MCF 10A (cell line): ENCODE measurements at regions not wholly inside any gene's neighbourhood (a gene's known extent, or its start where the extent isn't known, plus 50 kb on each side); places are given as distances from the start of the nearest gene placed in this dataset.

Experiments
- BruUV-seq: library from RNA; stranded (reverse); fragments of 400-500 nt; replicated peaks from 2 replicates; lab custom pipeline; 2021; lab: Mats Ljungman, UMichigan
- CTCF ChIA-PET: fragments of 300-600 bp; sonication (Branson Sonifier 250); formaldehyde crosslinking; extraction: SDS; loops from one replicate; lab custom pipeline; 2021; ENCODE audit warnings: antibody characterized with exemption, inconsistent platforms; lab: Yijun Ruan, JAX
- POLR2A ChIA-PET: fragments of 300-600, 350-650 bp; sonication (Branson Sonifier 250); formaldehyde crosslinking; extraction: SDS; loops from one replicate; lab custom pipeline; 2020; ENCODE audit warnings: antibody characterized with exemption, inconsistent platforms; lab: Yijun Ruan, JAX
- DNase-seq: peaks from one replicate; pipeline ENCODE4 v3.0.0-alpha.2; 2018; ENCODE audit not compliant: unreplicated experiment
- H3K27ac Mint-ChIP-seq: one replicate; pipeline ENCODE4 v1.8.0; 2022; ENCODE audit warnings: mild to moderate bottlenecking, low read depth, mixed read lengths; ENCODE audit not compliant: unreplicated experiment
- H3K27me3 Mint-ChIP-seq: one replicate; pipeline ENCODE4 v1.8.0; 2022; ENCODE audit warnings: mixed read lengths; ENCODE audit not compliant: insufficient read depth, unreplicated experiment
- H3K36me3 Mint-ChIP-seq: one replicate; pipeline ENCODE4 v1.8.0; 2022; ENCODE audit warnings: mild to moderate bottlenecking, moderate library complexity, mixed read lengths; ENCODE audit not compliant: insufficient read depth, unreplicated experiment
- H3K4me1 Mint-ChIP-seq: one replicate; pipeline ENCODE4 v1.8.0; 2022; ENCODE audit warnings: mixed read lengths; ENCODE audit not compliant: insufficient read depth, unreplicated experiment
- H3K4me3 Mint-ChIP-seq: one replicate; pipeline ENCODE4 v1.8.0; 2022; ENCODE audit warnings: mild to moderate bottlenecking, moderate library complexity, mixed read lengths; ENCODE audit not compliant: unreplicated experiment
- H3K9me3 Mint-ChIP-seq: one replicate; pipeline ENCODE4 v1.8.0; 2022; ENCODE audit warnings: mixed read lengths; ENCODE audit not compliant: unreplicated experiment
- intact Hi-C: fragments of 100-400 bp; cut with micrococcal nuclease; formaldehyde crosslinking; loops from 2 replicates; pipeline ENCODE4 v1.14.1; 2022
- TF ChIP-seq, protein P1 (sequence below): fragments of 200-600 bp; IDR thresholded peaks from one replicate; pipeline ENCODE4 v1.8.0; 2022; ENCODE audit warnings: antibody characterized with exemption, mild to moderate bottlenecking; ENCODE audit not compliant: unreplicated experiment

- intact Hi-C loops = loop anchor here (10.0 kb wide), 3 partner anchors 56 to 256 kb away; no protein-coding TSS in a partner anchor
- DNase-seq = no peak
- TF ChIP-seq, protein P1, sequence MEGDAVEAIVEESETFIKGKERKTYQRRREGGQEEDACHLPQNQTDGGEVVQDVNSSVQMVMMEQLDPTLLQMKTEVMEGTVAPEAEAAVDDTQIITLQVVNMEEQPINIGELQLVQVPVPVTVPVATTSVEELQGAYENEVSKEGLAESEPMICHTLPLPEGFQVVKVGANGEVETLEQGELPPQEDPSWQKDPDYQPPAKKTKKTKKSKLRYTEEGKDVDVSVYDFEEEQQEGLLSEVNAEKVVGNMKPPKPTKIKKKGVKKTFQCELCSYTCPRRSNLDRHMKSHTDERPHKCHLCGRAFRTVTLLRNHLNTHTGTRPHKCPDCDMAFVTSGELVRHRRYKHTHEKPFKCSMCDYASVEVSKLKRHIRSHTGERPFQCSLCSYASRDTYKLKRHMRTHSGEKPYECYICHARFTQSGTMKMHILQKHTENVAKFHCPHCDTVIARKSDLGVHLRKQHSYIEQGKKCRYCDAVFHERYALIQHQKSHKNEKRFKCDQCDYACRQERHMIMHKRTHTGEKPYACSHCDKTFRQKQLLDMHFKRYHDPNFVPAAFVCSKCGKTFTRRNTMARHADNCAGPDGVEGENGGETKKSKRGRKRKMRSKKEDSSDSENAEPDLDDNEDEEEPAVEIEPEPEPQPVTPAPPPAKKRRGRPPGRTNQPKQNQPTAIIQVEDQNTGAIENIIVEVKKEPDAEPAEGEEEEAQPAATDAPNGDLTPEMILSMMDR = no peak
- BruUV-seq = no TSS peak
- Mint-ChIP-seq H3K4me1 (peaks cover 25% of the 10 kb centered on the region), H3K27me3 (no peaks in the 10 kb centered on the region), H3K27ac (no peak overlapping the region), H3K9me3 (no peaks in the 10 kb centered on the region), H3K4me3 (no peak overlapping the region), H3K36me3 (no peaks in the 10 kb centered on the region)
- ChIA-PET CTCF (interaction anchor here (0.6 to 1.8 kb wide), 3 partner anchors 14 to 331 kb away, joined by 3 to 9 read pairs (median 4); no protein-coding TSS in a partner anchor), POLR2A (interaction anchor here (0.5 to 1.7 kb wide), 5 partner anchors 16 to 806 kb away, joined by 3 to 7 read pairs (median 3); no protein-coding TSS in a partner anchor)
These were observed 329.3 kb downstream of the ENC1 start for GRCh38 chr5:74310997-74311930.

GRCh38 chr5:74310386-74310785 lies 330.1 kb downstream of the ENC1 start:
- H3K4me3 Mint-ChIP-seq = no peak overlapping the region
- intact Hi-C loops = loop anchor here (10.0 kb wide), 3 partner anchors 56 to 256 kb away; no protein-coding TSS in a partner anchor
- ChIA-PET CTCF (interaction anchor here (0.8 to 1.8 kb wide), 3 partner anchors 13 to 332 kb away, joined by 3 to 9 read pairs (median 3); no protein-coding TSS in a partner anchor), POLR2A (interaction anchor here (0.7 to 1.2 kb wide), 4 partner anchors 8 to 21 kb away, joined by 3 to 7 read pairs (median 5); no protein-coding TSS in a partner anchor)
- BruUV-seq = no TSS peak
- no peaks in the 10 kb centered on the region for H3K36me3 Mint-ChIP-seq
- TF ChIP-seq, protein P1 = no peak
- peak; percentile 38 for DNase-seq
- H3K27me3 Mint-ChIP-seq = no peaks in the 10 kb centered on the region
- H3K9me3 Mint-ChIP-seq = no peaks in the 10 kb centered on the region
- H3K4me1 Mint-ChIP-seq = peaks cover 16% of the 10 kb centered on the region
- peak overlapping the region; percentile 14 for H3K27ac Mint-ChIP-seq

- H3K4me3 Mint-ChIP-seq = no peak overlapping the region
- no TSS peak for BruUV-seq
- POLR2A ChIA-PET = interaction anchor here (0.7 to 1.4 kb wide), 4 partner anchors 14 to 115 kb away, joined by 3 to 4 read pairs (median 3); no protein-coding TSS in a partner anchor
- peaks cover 10% of the 10 kb centered on the region for H3K4me1 Mint-ChIP-seq
- H3K36me3 Mint-ChIP-seq = no peaks in the 10 kb centered on the region
- intact Hi-C loops = no loop called here
- H3K9me3 Mint-ChIP-seq = no peaks in the 10 kb centered on the region
- H3K27me3 Mint-ChIP-seq = no peaks in the 10 kb centered on the region
- CTCF ChIA-PET = interaction anchor here (0.5 to 0.9 kb wide), 3 partner anchors 10 to 333 kb away, joined by 3 to 4 read pairs (median 3); no protein-coding TSS in a partner anchor
- H3K27ac Mint-ChIP-seq = no peak overlapping the region
- TF ChIP-seq, protein P1 = no peak
- no peak for DNase-seq
These were observed 331.5 kb downstream of the ENC1 start for GRCh38 chr5:74309050-74309449.

DNA sequence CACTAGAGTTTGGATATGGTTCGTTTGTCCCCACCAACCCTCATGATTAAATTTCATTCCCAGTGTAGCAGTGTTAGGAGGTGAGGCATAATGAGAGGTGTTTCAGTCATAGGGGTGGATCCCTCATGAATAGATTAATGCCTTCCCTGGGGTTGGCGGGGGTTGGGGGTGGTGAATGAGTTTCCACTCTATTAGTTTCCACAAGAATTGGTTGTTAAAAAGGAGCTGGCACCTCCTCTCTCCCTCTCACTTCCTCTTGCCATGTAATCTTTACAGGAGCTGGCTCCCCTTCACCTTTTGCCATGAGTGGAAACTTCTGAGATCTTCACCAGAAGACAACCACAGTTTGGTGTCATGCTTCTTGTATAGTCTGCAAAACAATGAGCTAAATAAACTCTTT lies 333.7 kb downstream of the ENC1 start:
- no peaks in the 10 kb centered on the region for H3K27me3 Mint-ChIP-seq
- CTCF ChIA-PET = interaction anchor here (0.6 to 1.0 kb wide), 2 partner anchors 86 to 334 kb away, joined by 3 read pairs; partner anchors contain the start of gene ENC1
- POLR2A ChIA-PET = interaction anchor here (1.0 kb wide), 1 partner anchor 18 kb away, joined by 3 read pairs; no protein-coding TSS in a partner anchor
- BruUV-seq = no TSS peak
- H3K27ac Mint-ChIP-seq = no peak overlapping the region
- intact Hi-C loops = no loop called here
- no peak overlapping the region for H3K4me3 Mint-ChIP-seq
- peaks cover 10% of the 10 kb centered on the region for H3K4me1 Mint-ChIP-seq
- no peak for DNase-seq
- no peaks in the 10 kb centered on the region for H3K9me3 Mint-ChIP-seq
- H3K36me3 Mint-ChIP-seq = no peaks in the 10 kb centered on the region
- TF ChIP-seq, protein P1 = no peak
